ENCODE measurements at regions not wholly inside any gene's neighbourhood (a gene's known extent, or its start where the extent isn't known, plus 50 kb on each side); places are given as distances from the start of the nearest gene placed in this dataset.

DNA sequence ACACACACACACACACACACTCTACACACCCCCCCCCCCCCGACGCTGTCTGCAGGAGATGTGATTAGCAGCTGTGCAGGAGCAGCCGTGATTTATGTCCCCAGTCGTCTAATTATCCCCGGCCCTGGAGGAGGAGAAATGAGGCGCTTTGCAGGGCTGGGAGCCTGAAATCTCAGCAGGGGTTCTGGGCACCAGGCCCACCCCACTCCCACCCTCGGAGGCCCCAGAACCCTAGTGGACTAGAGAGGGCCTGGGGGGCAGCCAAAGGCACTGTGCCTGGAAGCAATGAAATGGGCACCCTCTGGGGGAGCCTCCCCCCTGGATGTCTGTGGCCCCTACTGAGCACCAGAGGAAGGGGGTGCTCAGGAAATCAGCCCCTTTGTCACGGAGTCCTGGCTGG is 134.2 kb upstream of the CIBAR2 start:
- Histone ChIP-seq H3K9ac (ENCODE audit: low read depth, low read length) (no peak overlapping the region), H3K36me3 (ENCODE audit: control insufficient read depth, insufficient read depth, low read length) (no peaks in the 10 kb centered on the region), H3K4me3 (ENCODE audit: low read depth, low read length) (no peak overlapping the region), H3K9me3 (ENCODE audit: control insufficient read depth, insufficient read depth, low read length) (no peaks in the 10 kb centered on the region), H3K27me3 (ENCODE audit: control insufficient read depth, insufficient read depth, low read length) (no peaks in the 10 kb centered on the region), H3K4me1 (ENCODE audit: control insufficient read depth, insufficient read depth, low read length) (no peaks in the 10 kb centered on the region)

DNA sequence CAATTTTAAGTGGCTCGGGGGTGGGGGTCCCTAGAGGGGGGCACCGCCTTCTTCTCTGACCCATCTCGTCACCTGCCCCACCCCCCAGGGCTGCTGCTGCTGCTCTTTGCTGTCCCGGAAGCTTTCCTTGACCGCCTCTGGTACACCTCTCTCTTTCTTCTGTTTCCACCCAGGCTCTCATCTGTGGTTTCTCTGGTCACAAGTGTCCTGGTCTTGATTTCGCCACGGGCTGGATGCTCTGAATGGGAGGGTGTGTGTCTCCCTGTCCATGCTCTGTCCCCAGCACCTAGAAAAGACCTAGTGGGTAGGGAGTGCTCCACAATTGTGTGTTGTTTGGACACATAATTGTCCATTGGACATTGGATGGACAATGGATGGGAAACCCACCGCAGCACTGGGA is 134.7 kb upstream of the CIBAR2 start:
- Histone ChIP-seq H3K36me3 (ENCODE audit: control insufficient read depth, insufficient read depth, low read length) (no peaks in the 10 kb centered on the region), H3K4me1 (ENCODE audit: control insufficient read depth, insufficient read depth, low read length) (no peaks in the 10 kb centered on the region), H3K9me3 (ENCODE audit: control insufficient read depth, insufficient read depth, low read length) (no peaks in the 10 kb centered on the region), H3K27me3 (ENCODE audit: control insufficient read depth, insufficient read depth, low read length) (no peaks in the 10 kb centered on the region), H3K4me3 (ENCODE audit: low read depth, low read length) (no peak overlapping the region), H3K9ac (ENCODE audit: low read depth, low read length) (no peak overlapping the region)

- no peaks in the 10 kb centered on the region for H3K36me3 ChIP-seq (ENCODE audit: control insufficient read depth, insufficient read depth, low read length)
- no peak overlapping the region for H3K4me3 ChIP-seq (ENCODE audit: low read depth, low read length)
- H3K4me1 ChIP-seq (ENCODE audit: control insufficient read depth, insufficient read depth, low read length): peaks cover 1% of the 10 kb centered on the region
- no peak overlapping the region for H3K9ac ChIP-seq (ENCODE audit: low read depth, low read length)
- no peaks in the 10 kb centered on the region for H3K9me3 ChIP-seq (ENCODE audit: control insufficient read depth, insufficient read depth, low read length)
- no peaks in the 10 kb centered on the region for H3K27me3 ChIP-seq (ENCODE audit: control insufficient read depth, insufficient read depth, low read length)
Measured at GRCh38 chr16:85248342-85248741, 136.1 kb upstream of the CIBAR2 start.

DNA sequence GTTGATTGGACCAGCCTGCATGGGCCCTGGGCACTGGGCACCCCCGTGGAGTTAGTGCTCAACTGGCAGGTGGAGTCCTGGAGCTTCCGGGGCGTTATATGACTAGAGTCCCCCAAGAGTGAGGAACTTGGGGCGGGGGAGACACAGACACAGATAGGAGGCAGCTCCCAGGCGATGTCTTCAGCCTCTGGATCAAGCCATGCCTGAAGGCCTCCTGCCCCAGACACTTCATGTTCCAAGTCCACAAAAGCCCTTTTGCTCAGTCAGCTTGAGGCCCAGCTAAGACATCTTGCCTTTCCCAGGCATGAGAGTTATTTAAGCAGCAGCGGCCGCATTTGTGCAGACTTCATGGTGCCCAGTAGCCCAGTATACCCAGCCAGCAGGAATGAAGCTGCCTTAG is 136.6 kb upstream of the CIBAR2 start:
- peaks cover 3% of the 10 kb centered on the region for H3K4me1 ChIP-seq (ENCODE audit: control insufficient read depth, insufficient read depth, low read length)
- no peak overlapping the region for H3K4me3 ChIP-seq (ENCODE audit: low read depth, low read length)
- H3K9ac ChIP-seq (ENCODE audit: low read depth, low read length): no peak overlapping the region
- no peaks in the 10 kb centered on the region for H3K27me3 ChIP-seq (ENCODE audit: control insufficient read depth, insufficient read depth, low read length)
- H3K9me3 ChIP-seq (ENCODE audit: control insufficient read depth, insufficient read depth, low read length): no peaks in the 10 kb centered on the region
- no peaks in the 10 kb centered on the region for H3K36me3 ChIP-seq (ENCODE audit: control insufficient read depth, insufficient read depth, low read length)

- Histone ChIP-seq H3K9ac (ENCODE audit: low read depth, low read length) (no peak overlapping the region), H3K4me1 (ENCODE audit: control insufficient read depth, insufficient read depth, low read length) (peaks cover 3% of the 10 kb centered on the region)
Measured at GRCh38 chr16:85249418-85250146, 137.3 kb upstream of the CIBAR2 start.

DNA sequence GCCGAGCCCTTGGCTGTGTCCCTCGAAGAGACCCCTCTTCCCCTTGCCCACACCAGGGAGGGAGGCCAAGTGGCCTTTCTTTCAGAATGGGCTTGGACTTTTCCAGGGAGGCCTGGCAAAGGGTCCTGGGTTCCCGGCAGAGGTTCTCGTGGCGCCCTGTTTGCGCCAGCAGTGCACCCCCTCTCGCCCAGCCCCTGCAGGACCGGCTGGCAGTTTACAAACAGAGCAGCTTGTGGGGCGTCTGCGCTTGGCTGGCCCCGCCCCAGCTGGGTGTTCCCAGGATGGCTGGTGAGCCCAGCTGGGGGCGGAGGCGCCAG is 137.8 kb upstream of the CIBAR2 start:
- H3K36me3 ChIP-seq (ENCODE audit: control insufficient read depth, insufficient read depth, low read length): no peaks in the 10 kb centered on the region
- H3K4me3 ChIP-seq (ENCODE audit: low read depth, low read length): no peak overlapping the region
- H3K4me1 ChIP-seq (ENCODE audit: control insufficient read depth, insufficient read depth, low read length): peaks cover 3% of the 10 kb centered on the region
- H3K9me3 ChIP-seq (ENCODE audit: control insufficient read depth, insufficient read depth, low read length): no peaks in the 10 kb centered on the region
- no peak overlapping the region for H3K9ac ChIP-seq (ENCODE audit: low read depth, low read length)
- no peaks in the 10 kb centered on the region for H3K27me3 ChIP-seq (ENCODE audit: control insufficient read depth, insufficient read depth, low read length)

More at GRCh38 chr16:85249418-85250146, 137.3 kb upstream of the CIBAR2 start:
- no peaks in the 10 kb centered on the region for H3K27me3 ChIP-seq (ENCODE audit: control insufficient read depth, insufficient read depth, low read length)
- H3K36me3 ChIP-seq (ENCODE audit: control insufficient read depth, insufficient read depth, low read length): no peaks in the 10 kb centered on the region
- no peaks in the 10 kb centered on the region for H3K9me3 ChIP-seq (ENCODE audit: control insufficient read depth, insufficient read depth, low read length)
- H3K4me3 ChIP-seq (ENCODE audit: low read depth, low read length): no peak overlapping the region

DNA sequence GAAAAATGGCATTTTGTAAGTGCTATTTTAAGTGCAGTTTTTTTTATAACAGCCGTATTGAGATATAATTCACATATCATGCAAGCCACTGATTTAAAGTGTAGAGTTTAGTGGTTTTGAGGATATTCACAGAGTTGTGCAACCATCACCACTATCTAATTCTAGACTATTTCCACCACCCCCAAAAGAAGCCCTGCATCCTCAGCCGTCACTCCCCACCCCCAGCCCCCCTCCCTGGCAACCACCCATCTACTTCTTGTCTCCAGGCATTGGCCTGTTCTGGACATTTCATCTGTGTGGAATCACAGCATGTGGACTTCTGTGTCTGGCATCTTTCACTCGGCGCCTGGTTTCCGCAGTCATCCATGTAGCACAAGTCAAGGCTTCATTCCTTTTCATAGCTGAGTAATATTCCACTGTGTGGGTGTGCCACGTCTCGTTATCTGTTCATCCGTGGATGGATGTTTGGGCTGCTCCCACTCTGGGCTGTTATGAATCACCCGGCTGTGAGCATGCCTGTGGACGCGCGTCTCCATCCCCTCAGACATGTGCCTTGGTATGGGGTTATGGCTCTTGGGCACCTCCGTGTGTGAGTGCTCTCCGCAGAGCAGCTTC is 138.4 kb upstream of the CIBAR2 start:
- H3K9me3 ChIP-seq (ENCODE audit: control insufficient read depth, insufficient read depth, low read length): no peaks in the 10 kb centered on the region
- H3K36me3 ChIP-seq (ENCODE audit: control insufficient read depth, insufficient read depth, low read length): no peaks in the 10 kb centered on the region
- no peak overlapping the region for H3K4me3 ChIP-seq (ENCODE audit: low read depth, low read length)
- no peak overlapping the region for H3K9ac ChIP-seq (ENCODE audit: low read depth, low read length)
- peaks cover 3% of the 10 kb centered on the region for H3K4me1 ChIP-seq (ENCODE audit: control insufficient read depth, insufficient read depth, low read length)
- no peaks in the 10 kb centered on the region for H3K27me3 ChIP-seq (ENCODE audit: control insufficient read depth, insufficient read depth, low read length)

GRCh38 chr16:85251225-85251760 is 139.0 kb upstream of the CIBAR2 start:
- no peaks in the 10 kb centered on the region for H3K9me3 ChIP-seq (ENCODE audit: control insufficient read depth, insufficient read depth, low read length)
- H3K4me1 ChIP-seq (ENCODE audit: control insufficient read depth, insufficient read depth, low read length): peaks cover 3% of the 10 kb centered on the region
- no peak overlapping the region for H3K4me3 ChIP-seq (ENCODE audit: low read depth, low read length)
- no peaks in the 10 kb centered on the region for H3K36me3 ChIP-seq (ENCODE audit: control insufficient read depth, insufficient read depth, low read length)
- no peak overlapping the region for H3K9ac ChIP-seq (ENCODE audit: low read depth, low read length)
- H3K27me3 ChIP-seq (ENCODE audit: control insufficient read depth, insufficient read depth, low read length): no peaks in the 10 kb centered on the region

- Histone ChIP-seq H3K4me3 (ENCODE audit: low read depth, low read length) (no peak overlapping the region), H3K9ac (ENCODE audit: low read depth, low read length) (no peak overlapping the region), H3K27me3 (ENCODE audit: control insufficient read depth, insufficient read depth, low read length) (no peaks in the 10 kb centered on the region), H3K4me1 (ENCODE audit: control insufficient read depth, insufficient read depth, low read length) (peaks cover 3% of the 10 kb centered on the region), H3K36me3 (ENCODE audit: control insufficient read depth, insufficient read depth, low read length) (no peaks in the 10 kb centered on the region), H3K9me3 (ENCODE audit: control insufficient read depth, insufficient read depth, low read length) (no peaks in the 10 kb centered on the region)
Measured at GRCh38 chr16:85252014-85252413, 139.7 kb upstream of the CIBAR2 start.

GRCh38 chr16:85252461-85252860 is 140.2 kb upstream of the CIBAR2 start:
- no peaks in the 10 kb centered on the region for H3K36me3 ChIP-seq (ENCODE audit: control insufficient read depth, insufficient read depth, low read length)
- no peaks in the 10 kb centered on the region for H3K27me3 ChIP-seq (ENCODE audit: control insufficient read depth, insufficient read depth, low read length)
- no peak overlapping the region for H3K9ac ChIP-seq (ENCODE audit: low read depth, low read length)
- peaks cover 3% of the 10 kb centered on the region for H3K4me1 ChIP-seq (ENCODE audit: control insufficient read depth, insufficient read depth, low read length)
- no peak overlapping the region for H3K4me3 ChIP-seq (ENCODE audit: low read depth, low read length)
- H3K9me3 ChIP-seq (ENCODE audit: control insufficient read depth, insufficient read depth, low read length): no peaks in the 10 kb centered on the region

- H3K4me3 ChIP-seq (ENCODE audit: low read depth, low read length): no peak overlapping the region
- H3K36me3 ChIP-seq (ENCODE audit: control insufficient read depth, insufficient read depth, low read length): no peaks in the 10 kb centered on the region
- H3K9ac ChIP-seq (ENCODE audit: low read depth, low read length): no peak overlapping the region
- no peaks in the 10 kb centered on the region for H3K9me3 ChIP-seq (ENCODE audit: control insufficient read depth, insufficient read depth, low read length)
- no peaks in the 10 kb centered on the region for H3K27me3 ChIP-seq (ENCODE audit: control insufficient read depth, insufficient read depth, low read length)
- H3K4me1 ChIP-seq (ENCODE audit: control insufficient read depth, insufficient read depth, low read length): peaks cover 3% of the 10 kb centered on the region
Measured at GRCh38 chr16:85253084-85253941, 141.0 kb upstream of the CIBAR2 start.

Measured in iPS-15b (cell line).